OCI-LY1 (cell line): ENCODE measurements at regions not wholly inside any gene's neighbourhood (a gene's known extent, or its start where the extent isn't known, plus 50 kb on each side); places are given as distances from the start of the nearest gene placed in this dataset.

ENCODE experiments used
- CTCF ChIP-seq: fragments of 200-600 bp; sonication (generic), shearing (Covaris generic); IDR thresholded peaks from 2 replicates; pipeline ENCODE4 v1.5.1; 2017; ENCODE audit warnings: mild to moderate bottlenecking, antibody characterized with exemption, low read length, moderate library complexity, mixed read lengths
- EZH2 ChIP-seq: fragments of 200-600 bp; sonication (generic), shearing (Covaris generic); IDR thresholded peaks from 2 replicates; pipeline ENCODE4 v1.8.0; 2017; ENCODE audit warnings: borderline replicate concordance, mixed run types, mild to moderate bottlenecking, antibody characterized with exemption, low read length, moderate library complexity, mixed read lengths

- TF ChIP-seq CTCF (no peak), EZH2 (no peak)
Observed at GRCh38 chr17:72425794-72426168, 305.0 kb downstream of the SOX9 start.
